ENCODE measurements at regions not wholly inside any gene's neighbourhood (a gene's known extent, or its start where the extent isn't known, plus 50 kb on each side); places are given as distances from the start of the nearest gene placed in this dataset.
"Not testable (repeated sequence)": the region's sequence is repeated elsewhere in the genome, so short reads cannot be mapped to it uniquely, and the experiment has no call there.

GRCh38 chr17:5769593-5770354 is 185.5 kb upstream of the NLRP1 start:
- no peak for DNase-seq (ENCODE audit: low read depth)
- H3K4me3 ChIP-seq (ENCODE audit: low read depth, low read length) = no peak overlapping the region
- TF ChIP-seq MAX (IDR thresholded peaks at IDR 0.05; ENCODE audit: low read depth, low read length) (no peak), CTCF (IDR thresholded peaks at IDR 0.05; ENCODE audit: low read depth, low read length) (no peak), MYC (IDR thresholded peaks at IDR 0.05; ENCODE audit: low read depth, low read length) (no peak), POLR2A (IDR thresholded peaks at IDR 0.05; ENCODE audit: extremely low read depth, insufficient read length) (no peak)

- DNase-seq (ENCODE audit: low read depth) = no peak
- H3K4me3 ChIP-seq (ENCODE audit: low read depth, low read length) = no peak overlapping the region
- TF ChIP-seq POLR2A (IDR thresholded peaks at IDR 0.05; ENCODE audit: extremely low read depth, insufficient read length) (no peak), MYC (IDR thresholded peaks at IDR 0.05; ENCODE audit: low read depth, low read length) (no peak), CTCF (IDR thresholded peaks at IDR 0.05; ENCODE audit: low read depth, low read length) (no peak), MAX (IDR thresholded peaks at IDR 0.05; ENCODE audit: low read depth, low read length) (no peak)
Observed at GRCh38 chr17:5770441-5771270, 186.3 kb upstream of the NLRP1 start.

- not testable (repeated sequence) for DNase-seq (ENCODE audit: low read depth); H3K4me3 ChIP-seq (ENCODE audit: low read depth, low read length)
Observed at GRCh38 chr17:5771271-5771577, 186.9 kb upstream of the NLRP1 start.

- not testable (repeated sequence) for H3K4me3 ChIP-seq (ENCODE audit: low read depth, low read length); DNase-seq (ENCODE audit: low read depth)
Observed at GRCh38 chr17:5772017-5772416, 187.7 kb upstream of the NLRP1 start.

GRCh38 chr17:5772720-5773119 is 188.4 kb upstream of the NLRP1 start:
- H3K4me3 ChIP-seq (ENCODE audit: low read depth, low read length) = no peak overlapping the region
- no peak for TF ChIP-seq CTCF (IDR thresholded peaks at IDR 0.05; ENCODE audit: low read depth, low read length)
- no peak for TF ChIP-seq MYC (IDR thresholded peaks at IDR 0.05; ENCODE audit: low read depth, low read length)
- TF ChIP-seq MAX (IDR thresholded peaks at IDR 0.05; ENCODE audit: low read depth, low read length) = no peak
- no peak for TF ChIP-seq POLR2A (IDR thresholded peaks at IDR 0.05; ENCODE audit: extremely low read depth, insufficient read length)
- DNase-seq (ENCODE audit: low read depth) = no peak

GRCh38 chr17:5773816-5774360 is 189.6 kb upstream of the NLRP1 start:
- TF ChIP-seq POLR2A (IDR thresholded peaks at IDR 0.05; ENCODE audit: extremely low read depth, insufficient read length) (no peak), MYC (IDR thresholded peaks at IDR 0.05; ENCODE audit: low read depth, low read length) (no peak), MAX (IDR thresholded peaks at IDR 0.05; ENCODE audit: low read depth, low read length) (no peak), CTCF (IDR thresholded peaks at IDR 0.05; ENCODE audit: low read depth, low read length) (no peak)
- no peak overlapping the region for H3K4me3 ChIP-seq (ENCODE audit: low read depth, low read length)

More at GRCh38 chr17:5773816-5774360, 189.6 kb upstream of the NLRP1 start:
- DNase-seq (ENCODE audit: low read depth) = no peak

Measured in NB4 (cell line).